HG03571 (cell line): ENCODE measurements at regions not wholly inside any gene's neighbourhood (a gene's known extent, or its start where the extent isn't known, plus 50 kb on each side); places are given as distances from the start of the nearest gene placed in this dataset.
"Not testable (repeated sequence)": the region's sequence is repeated elsewhere in the genome, so short reads cannot be mapped to it uniquely, and the experiment has no call there.

Experiments
- ATAC-seq: cut with Tn5 transposase; IDR thresholded peaks from one replicate; pipeline ENCODE4 v1.9.1; 2021; ENCODE audit not compliant: unreplicated experiment

DNA sequence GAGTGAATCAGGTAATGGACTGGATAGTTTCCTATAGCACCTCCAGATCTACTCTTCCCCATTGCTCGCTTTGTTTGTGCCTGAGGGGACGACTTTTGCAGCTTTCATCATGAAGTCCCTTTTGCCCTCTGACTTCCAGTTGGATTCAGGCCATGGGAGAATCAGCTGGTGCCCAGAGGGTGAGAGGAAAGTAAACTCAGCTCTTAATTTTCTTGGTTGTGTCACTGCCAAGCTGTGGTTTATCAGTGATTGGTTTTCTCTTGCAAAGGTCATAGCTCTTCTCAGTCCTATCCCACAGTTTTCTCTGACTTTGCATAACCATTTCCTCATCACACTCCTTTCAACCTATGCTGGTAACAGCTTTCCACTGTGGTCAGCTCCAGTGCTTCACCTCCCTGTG is 200.1 kb downstream of the KCNJ2 start:
- no peak for ATAC-seq

DNA sequence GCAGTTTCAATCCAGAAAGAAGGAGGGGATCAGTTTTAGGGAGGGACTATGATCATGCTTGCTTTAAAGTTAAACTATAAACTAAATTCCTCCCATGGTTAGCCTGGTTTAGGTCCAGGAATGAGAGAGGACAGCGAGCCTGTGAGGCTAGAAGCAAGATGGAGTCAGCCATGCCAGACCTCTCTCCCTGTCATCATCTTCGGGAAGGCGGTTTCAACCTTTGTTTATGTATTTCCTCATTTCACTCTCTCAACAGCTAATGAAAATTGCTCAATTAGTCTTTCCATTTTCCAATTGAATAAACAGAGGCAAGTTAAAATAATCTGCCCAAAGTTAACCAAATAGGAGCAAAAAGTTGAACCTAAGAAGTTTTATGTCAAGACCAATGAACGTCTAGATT is 201.5 kb downstream of the KCNJ2 start:
- no peak for ATAC-seq

DNA sequence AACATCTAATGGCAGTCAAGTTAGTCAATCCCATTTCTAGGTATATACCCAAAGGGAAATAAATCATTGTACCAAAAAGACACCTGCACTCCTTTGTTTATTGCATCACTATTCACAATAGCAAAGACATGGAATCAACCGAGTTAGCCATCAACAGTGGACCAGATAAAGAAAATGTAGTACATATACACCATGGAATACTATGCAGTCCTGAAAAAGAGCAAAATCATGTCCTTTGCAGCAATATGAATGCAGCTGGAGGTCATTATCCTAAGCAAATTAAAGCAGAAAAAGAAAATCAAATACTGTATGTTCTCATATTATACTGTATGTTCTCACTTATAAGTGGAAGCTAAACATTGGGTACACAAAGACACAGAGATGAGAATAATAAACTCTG is 204.0 kb downstream of the KCNJ2 start:
- ATAC-seq, result no peak

DNA sequence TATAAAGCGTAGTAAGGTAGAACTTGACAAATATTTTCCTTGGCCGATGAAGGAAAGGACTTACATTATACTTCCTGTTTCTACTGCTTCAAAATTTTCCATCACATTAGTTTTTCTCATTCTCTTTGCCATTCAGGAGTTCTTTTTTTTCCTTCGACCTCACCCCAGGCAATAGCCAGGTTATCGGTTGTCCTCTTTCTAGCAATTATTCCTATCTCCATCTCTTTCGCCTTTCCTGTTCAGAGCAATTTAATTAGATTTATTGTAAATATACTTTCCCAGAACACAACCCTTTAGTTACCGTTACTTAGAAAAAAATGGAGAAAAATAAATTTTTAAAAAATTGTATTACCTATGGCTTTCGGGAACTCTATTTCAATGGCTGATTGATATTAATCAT is 205.2 kb downstream of the KCNJ2 start:
- no peak for ATAC-seq

DNA sequence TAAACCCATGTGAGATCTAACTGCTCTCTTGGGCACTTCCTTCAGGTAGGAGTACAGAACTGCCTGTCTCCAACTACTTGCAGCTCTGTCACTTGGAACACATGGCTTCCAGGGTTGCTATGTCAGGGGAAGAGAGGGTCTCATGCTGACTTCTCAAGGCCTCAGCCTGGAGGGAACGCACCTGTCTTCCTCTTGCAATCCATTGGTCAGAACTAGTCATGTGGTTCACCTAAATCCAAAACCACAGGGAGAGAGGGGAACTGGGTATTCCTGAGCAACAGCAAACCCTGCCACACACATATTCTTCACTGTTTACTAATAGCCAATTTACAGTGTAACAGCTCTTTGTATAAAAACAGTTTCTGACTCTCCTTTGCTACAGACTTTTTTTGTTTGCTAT is 206.1 kb downstream of the KCNJ2 start:
- ATAC-seq, result no peak

DNA sequence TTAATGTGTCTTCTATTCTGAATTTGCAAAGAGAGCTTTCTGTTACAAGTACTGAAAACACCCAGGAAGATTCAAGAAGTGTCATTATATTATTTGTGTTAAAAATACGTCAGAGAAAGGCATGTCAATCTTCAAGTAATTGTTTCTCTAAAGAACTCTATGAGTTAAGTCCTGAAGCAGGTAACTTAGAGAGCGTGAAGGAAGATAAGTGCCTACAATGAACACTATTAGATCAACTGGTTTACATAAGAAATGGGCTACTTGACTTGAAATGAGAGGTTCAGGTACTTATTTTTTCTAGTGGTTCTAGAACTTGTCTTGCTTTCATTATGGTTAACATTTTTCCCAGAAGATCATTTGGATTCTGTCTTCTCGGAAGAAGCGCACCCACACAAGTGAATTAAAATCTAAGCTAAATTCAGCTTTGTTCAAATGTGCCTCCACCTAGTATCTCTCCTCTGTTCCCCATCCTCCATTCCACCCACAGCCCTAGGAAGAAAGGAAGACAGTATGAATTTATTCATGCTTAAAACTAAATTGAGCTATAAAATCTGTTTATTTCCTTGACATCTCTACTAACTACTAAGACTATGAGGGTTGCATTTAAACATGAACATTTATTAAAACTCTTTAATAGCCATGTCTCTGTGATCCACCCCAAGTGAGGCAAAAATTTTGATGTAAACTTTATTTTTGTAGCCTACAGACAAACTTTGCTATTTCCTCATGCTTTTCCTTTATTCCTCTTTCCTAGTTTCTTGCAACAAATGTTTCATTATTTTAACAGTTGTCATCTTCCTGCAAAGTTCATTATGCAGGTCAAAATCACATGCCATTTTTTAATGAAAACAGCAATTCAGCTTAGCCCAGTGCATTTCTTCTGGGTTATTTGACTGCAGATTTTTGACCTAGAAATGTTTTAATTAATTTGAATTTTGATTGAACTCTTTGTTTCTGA is 206.8 kb downstream of the KCNJ2 start:
- ATAC-seq, result no peak

DNA sequence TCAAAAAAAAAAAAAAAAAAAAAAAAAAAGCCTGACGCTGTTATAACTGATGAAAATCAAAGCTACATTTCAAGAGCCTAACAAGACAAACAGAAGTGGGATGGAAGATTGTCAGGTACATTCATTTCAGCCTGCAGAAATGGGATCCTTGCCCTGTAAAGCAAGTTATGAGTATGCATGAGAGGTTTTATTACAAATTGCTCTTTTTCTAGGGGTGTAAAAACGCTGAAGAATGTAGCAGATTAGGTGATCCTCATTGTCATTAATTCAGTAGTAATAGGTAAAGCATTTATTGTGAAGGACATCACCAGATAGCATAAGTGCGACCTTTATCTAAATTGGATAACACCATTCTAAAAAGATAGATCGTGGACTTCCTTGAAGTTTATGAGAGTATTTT is 208.3 kb downstream of the KCNJ2 start:
- ATAC-seq, result no peak

DNA sequence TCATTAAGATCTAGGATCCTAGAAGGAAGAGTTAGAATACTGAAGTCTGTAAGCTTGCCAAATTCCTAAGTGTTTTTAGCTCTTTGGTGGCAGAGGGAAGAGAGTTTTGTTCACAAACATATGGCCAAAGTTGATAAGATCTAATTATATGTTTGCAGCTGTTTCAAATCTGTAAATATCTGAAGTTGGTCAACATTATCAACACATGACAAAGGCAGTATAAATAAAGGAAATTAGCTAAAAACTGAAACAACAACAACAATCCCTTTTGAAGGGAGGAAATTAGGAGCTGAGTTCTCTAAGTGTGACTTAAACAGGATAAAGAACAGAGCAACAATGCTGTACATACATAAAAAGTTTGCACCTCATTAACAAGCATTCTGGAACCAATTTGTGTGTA is 208.7 kb downstream of the KCNJ2 start:
- no peak for ATAC-seq

DNA sequence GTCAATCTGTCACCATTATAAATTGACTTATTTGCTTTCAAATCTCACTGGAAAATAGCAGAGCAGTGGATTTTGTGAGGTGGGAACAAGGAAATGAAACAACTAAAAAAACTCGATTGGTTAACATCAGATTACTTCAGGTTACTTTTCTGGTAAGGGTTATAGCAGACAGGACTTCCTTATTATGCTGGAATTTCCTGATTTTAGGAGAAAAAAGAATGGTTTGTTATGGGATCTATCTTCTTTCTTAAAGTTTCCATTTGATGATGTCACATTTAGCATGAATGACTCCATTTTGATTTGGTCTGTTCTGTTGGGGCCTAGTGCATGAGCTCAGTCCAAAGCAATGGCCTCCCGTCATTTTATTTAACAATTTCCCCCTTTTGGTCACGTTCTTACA is 210.6 kb downstream of the KCNJ2 start:
- ATAC-seq, result no peak

DNA sequence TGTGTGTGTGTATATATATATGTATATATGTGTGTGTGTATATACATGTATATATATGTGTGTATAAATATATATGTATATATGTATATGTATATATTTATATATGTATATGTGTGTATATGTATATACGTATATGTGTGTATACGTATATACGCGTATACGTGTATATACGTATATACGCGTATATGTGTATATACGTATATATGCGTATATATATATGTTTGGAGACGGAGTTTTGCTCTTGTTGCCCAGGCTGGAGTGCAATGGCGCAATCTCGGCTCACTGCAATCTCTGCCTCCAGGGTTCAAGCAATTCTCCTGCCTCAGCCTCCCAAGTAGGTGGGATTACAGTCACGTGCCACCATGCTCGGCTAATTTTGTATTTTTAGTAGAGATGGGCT is 212.6 kb downstream of the KCNJ2 start:
- ATAC-seq, result not testable (repeated sequence)

DNA sequence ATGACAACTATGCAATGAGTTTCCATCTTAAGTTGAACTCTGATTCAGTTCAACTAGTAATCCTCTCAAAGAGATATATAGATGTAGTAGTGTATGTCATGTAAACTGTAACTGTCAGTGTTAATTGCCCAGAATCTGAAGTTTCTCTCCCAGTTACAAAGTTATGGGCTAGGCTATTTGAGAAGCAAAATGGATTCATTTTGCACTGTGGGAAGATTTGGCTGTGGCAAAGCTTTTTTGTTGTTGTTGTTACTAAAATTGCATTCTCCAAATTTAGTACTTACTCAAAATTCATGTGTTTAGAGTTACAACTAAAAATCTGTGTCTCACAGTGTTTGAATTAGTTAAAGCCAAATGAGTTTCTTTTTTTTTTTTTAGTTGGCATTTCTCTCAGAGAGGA is 219.0 kb downstream of the KCNJ2 start:
- ATAC-seq, result no peak

DNA sequence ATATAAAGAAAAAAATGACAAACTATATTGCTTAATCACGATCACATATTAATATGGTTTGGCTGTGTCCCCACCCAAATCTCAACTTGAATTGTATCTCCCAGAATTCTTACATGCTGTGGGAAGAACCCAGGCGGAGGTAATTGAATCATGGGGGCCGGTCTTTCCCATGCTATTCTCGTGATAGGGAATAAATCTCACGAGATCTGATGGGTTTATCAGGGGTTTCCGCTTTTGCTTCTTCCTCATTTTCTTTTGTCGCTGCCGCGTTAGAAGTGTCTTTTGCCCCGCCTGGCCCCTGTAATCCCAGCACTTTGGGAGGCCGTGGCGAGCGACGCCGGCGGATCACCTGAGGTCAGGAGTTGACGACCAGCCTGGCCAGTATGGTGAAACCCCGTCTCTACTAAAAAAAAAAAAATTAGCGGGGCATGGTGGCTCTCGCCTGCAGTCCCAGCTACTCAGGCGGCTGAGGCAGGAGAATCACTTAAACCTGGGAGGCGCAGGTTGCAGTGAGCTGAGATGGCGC is 220.0 kb downstream of the KCNJ2 start:
- ATAC-seq, result not testable (repeated sequence)

DNA sequence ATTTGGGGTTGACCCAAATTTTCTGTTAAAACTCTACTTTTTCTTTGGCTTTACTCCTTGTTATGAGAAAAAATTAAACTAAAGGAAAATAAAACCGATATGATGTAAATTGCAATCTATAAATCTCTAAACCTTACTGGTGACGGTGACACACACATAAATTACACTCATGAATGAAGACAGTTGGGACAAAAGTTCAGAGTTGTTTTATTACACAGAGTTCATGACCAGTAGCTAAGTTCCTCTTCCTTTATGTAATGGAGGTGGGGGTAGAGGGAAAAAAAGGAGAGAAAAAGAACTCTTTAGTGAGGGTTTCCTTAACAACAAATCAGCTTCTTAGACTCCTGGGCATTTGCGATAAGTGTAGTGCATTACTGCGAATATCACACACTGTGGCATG is 220.7 kb downstream of the KCNJ2 start:
- no peak for ATAC-seq

DNA sequence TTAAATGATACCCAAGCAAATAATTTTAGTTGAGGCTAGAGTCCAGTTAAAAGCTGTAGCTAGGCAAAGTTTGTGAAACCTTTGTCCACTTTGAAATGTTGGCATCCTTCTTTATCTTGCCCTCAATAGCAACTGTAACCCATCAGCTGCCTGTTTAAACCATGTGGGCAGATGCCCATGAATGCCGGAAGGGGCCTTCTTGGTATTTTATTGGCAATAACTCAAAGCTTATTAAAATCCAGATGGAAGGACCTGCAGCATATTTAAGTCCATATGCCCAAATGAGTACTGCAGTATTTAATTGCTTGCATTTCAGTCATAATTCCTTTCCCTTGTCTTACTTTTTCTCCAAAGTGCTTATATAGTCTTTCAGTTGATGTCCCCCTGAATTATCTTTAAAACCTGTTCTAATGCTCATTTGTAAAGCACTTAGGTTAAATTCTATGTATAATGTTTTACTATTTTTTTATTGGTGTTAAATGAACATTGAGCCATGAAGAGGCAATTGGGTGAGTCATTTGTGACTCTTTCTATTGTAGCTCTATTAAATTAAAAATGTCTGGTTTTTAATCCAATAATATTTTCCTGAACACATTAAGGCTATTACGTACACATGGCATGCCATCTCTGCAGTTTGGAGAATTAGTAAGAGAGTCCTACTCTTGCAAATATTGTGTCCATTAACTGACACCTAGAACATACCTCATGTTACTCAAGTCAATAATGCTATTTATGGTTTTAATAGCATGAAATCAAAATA is 225.3 kb downstream of the KCNJ2 start:
- no peak for ATAC-seq

DNA sequence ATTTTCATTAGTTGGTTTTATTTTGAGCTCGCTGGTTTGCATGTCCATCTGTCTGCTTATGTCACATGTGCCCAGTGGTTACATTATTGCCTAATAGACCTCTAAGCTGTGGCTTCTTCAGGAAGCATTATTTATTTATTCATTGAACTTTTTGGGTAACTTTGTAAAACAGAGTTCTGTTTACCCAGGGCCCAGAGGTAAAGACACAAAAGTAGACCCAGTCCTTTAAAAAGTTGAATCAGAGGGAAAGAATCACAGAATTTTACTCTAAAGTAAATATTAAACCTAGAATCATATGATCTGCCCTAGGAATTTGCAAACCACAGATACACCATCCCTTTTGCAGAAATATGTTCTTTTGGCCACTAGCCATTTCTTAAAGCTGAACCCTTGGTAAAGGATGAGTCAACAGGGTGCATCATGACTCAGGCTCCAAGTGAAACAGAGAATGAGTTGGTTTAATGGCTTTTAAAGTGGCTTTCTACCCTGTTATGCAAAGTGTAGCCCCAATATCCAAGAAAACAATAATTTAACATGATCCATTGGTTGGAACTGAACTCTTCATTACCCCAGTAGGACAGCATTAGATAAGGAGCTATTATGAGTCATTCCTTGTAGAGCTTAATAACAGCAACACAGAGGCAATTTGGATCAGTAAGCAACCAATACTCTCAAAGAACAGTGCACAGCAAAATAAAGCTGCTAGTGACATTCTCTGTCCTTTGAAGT is 236.3 kb downstream of the KCNJ2 start:
- ATAC-seq, result no peak

DNA sequence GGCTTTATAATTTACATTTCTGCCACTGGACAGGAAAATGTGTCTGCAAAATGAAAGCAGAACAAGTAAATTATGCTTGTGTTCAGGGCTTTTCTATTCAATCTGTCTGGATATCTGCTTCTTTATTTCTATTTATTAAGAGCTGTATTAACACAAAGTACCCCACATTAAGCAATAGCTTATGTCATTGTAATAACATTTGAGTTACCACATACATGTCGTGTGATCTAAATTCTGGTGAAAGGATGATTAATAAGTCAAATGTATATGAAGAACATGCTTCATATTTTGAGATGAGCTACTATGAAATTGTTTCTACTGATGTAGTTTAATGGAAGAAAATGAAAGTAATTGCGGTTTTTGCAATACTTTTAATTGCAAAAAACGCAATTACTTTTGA is 238.2 kb downstream of the KCNJ2 start:
- no peak for ATAC-seq

DNA sequence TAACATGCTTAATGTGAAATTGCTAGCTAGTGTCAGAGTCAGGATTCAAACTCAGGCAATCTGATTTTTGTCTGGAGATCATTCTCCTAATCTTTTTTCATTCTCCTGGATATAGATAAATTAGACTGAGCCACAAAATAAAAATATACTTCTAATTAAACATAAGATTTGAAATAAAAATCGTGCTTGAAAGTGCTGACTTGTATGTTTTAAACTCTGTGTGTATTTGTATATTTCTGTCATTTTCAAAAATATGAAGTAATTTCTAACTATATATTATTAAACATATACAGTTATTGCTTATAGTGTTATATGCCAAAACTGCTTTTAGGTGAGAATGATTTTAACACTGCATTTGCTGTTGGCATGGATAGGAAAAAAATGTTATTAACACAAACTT is 239.4 kb downstream of the KCNJ2 start:
- no peak for ATAC-seq

DNA sequence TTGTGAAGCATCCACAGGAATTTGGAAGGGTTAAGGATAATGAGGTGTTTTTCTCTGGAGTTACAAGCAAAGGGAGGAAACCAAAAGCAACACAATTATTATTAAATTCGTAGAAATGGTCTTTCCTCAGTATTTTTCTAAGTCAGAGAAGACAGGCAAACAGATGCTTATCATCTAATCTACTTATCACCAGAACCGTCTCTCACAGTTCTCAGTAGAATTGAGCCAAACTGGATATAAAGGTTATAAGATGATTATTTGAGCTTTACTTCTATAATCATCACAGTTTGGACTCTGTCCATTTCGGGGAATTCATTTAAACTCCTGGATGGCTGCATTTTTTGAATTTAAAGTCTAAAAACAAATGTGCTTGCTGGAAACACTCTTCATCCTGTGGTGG is 245.0 kb downstream of the KCNJ2 start:
- ATAC-seq, result no peak

DNA sequence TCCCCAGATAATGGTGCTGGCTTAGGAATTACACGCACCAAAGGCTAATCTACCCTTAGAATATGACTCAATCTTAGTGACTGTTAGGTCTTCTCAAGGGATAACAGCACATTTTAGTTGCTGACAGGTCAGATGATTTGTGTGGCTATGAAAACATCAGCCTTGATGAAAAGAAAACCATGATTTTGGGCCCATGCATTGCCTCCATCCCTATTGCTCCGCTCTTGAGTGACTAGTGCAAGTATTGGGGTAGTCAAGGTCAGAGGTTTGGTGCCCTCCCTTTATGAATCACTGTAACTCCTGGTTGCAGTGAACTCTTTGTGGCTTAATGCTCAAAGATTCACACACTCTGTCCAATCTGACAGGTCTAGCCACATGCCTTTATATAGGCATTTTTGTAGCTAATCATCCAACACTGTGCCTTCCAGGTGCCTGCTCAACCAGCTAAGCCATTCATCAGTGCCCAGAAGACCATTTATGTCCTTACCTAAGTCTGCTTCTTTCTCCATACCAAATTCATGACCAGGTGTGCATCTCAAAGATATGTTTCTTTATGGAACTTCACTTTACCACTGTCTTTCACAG is 251.6 kb downstream of the KCNJ2 start:
- ATAC-seq, result no peak

DNA sequence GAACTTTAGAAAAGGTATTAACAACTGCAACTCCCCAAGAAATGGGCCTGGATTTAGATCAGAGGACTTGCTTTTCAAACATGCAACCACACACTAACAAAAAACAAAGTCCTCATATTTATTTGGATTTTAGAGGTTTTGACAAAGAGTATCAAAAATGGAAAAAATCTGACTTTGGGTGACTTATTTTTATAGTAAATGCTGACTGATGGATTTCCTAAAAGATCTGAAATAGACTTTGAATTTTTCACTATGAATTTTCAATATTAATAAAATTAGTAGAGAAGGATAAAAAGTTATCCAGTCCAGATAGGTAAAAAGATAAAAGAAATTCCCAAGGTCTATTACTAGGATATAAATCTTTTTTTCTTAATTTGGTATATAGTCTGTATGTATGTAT is 253.5 kb downstream of the KCNJ2 start:
- no peak for ATAC-seq

DNA sequence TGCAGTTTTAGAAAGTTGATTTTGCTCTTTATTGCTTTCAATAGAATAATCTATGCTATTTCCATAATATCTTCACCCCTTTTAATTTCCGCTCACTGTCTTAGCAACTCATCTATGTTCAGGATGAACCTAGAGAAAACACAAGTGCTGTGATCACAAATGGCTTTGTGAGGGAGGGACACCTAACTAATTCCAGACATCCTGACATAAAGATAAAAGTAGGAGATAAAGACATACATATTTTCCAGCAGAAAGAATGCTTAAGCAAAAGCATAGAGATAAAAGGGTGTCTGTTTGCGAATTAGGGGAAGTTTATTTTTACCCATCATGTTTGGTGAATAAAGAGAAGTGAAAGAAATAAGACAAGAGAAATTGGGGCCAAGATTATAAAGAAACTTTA is 254.2 kb downstream of the KCNJ2 start:
- ATAC-seq, result no peak
